ENCODE measurements at regions not wholly inside any gene's neighbourhood (a gene's known extent, or its start where the extent isn't known, plus 50 kb on each side); places are given as distances from the start of the nearest gene placed in this dataset.
"Not testable (repeated sequence)": the region's sequence is repeated elsewhere in the genome, so short reads cannot be mapped to it uniquely, and the experiment has no call there.

- no peak for DNase-seq
These were observed 367.8 kb upstream of the UMPS start for GRCh38 chr3:124362455-124362854.

- peak; percentile 84 to 91 for DNase-seq
These were observed 366.8 kb upstream of the UMPS start for GRCh38 chr3:124363476-124363875.

GRCh38 chr3:124364317-124365020 is 365.8 kb upstream of the UMPS start:
- peak; percentile 82 to 85 for DNase-seq

GRCh38 chr3:124366655-124367054 is 363.6 kb upstream of the UMPS start:
- DNase-seq, result not testable (repeated sequence)

- no peak for DNase-seq
These were observed 357.5 kb upstream of the UMPS start for GRCh38 chr3:124372775-124373174.

- DNase-seq, result no peak
These were observed 356.7 kb upstream of the UMPS start for GRCh38 chr3:124373524-124373923.

GRCh38 chr3:124374583-124374982 is 355.7 kb upstream of the UMPS start:
- DNase-seq, result no peak

GRCh38 chr3:124381575-124382333 is 348.5 kb upstream of the UMPS start:
- no peak for DNase-seq

GRCh38 chr3:124383051-124383450 is 347.2 kb upstream of the UMPS start:
- DNase-seq, result no peak

- no peak for DNase-seq
These were observed 346.3 kb upstream of the UMPS start for GRCh38 chr3:124383846-124384466.

- DNase-seq, result no peak
These were observed 345.7 kb upstream of the UMPS start for GRCh38 chr3:124384527-124384926.

GRCh38 chr3:124385996-124386395 is 344.3 kb upstream of the UMPS start:
- no peak for DNase-seq

GRCh38 chr3:124386996-124387595 is 343.2 kb upstream of the UMPS start:
- DNase-seq, result no peak

GRCh38 chr3:124391774-124392173 is 338.5 kb upstream of the UMPS start:
- no peak for DNase-seq

GRCh38 chr3:124393340-124393739 is 336.9 kb upstream of the UMPS start:
- no peak for DNase-seq

- no peak for DNase-seq
These were observed 335.1 kb upstream of the UMPS start for GRCh38 chr3:124395162-124395561.

- peak; percentile 24 to 28 for DNase-seq
These were observed 334.5 kb upstream of the UMPS start for GRCh38 chr3:124395584-124396338.

GRCh38 chr3:124396339-124396950 is 333.8 kb upstream of the UMPS start:
- DNase-seq, result no peak

GRCh38 chr3:124397088-124397487 is 333.2 kb upstream of the UMPS start:
- DNase-seq, result no peak

- DNase-seq, result no peak
These were observed 331.7 kb upstream of the UMPS start for GRCh38 chr3:124398594-124398993.

- DNase-seq, result no peak
These were observed 328.4 kb upstream of the UMPS start for GRCh38 chr3:124401843-124402242.
